ENCODE measurements at regions not wholly inside any gene's neighbourhood (a gene's known extent, or its start where the extent isn't known, plus 50 kb on each side); places are given as distances from the start of the nearest gene placed in this dataset.

GRCh38 chr20:2203436-2203835 is 92.4 kb upstream of the TGM3 start:
- Histone ChIP-seq H3K36me3 (ENCODE audit: control insufficient read depth, insufficient read depth, low read length) (no peaks in the 10 kb centered on the region), H3K4me3 (ENCODE audit: low read depth, low read length) (no peak overlapping the region), H3K27me3 (ENCODE audit: control insufficient read depth, insufficient read depth, low read length) (peaks cover 8% of the 10 kb centered on the region)
- DNase-seq (ENCODE audit: low read depth), result no peak
- TF ChIP-seq CTCF (IDR thresholded peaks at IDR 0.05; ENCODE audit: insufficient read depth, low read length, poor library complexity, severe bottlenecking), result no peak

- TF ChIP-seq CTCF (IDR thresholded peaks at IDR 0.05; ENCODE audit: insufficient read depth, low read length, poor library complexity, severe bottlenecking), result no peak
- peaks cover 10% of the 10 kb centered on the region for H3K27me3 ChIP-seq (ENCODE audit: control insufficient read depth, insufficient read depth, low read length)
- no peak for DNase-seq (ENCODE audit: low read depth)
Measured at GRCh38 chr20:2204021-2204420, 91.8 kb upstream of the TGM3 start.

GRCh38 chr20:2206957-2207769 is 88.6 kb upstream of the TGM3 start:
- H3K4me3 ChIP-seq (ENCODE audit: low read depth, low read length), result peak overlapping the region; percentile 56
- no peak for DNase-seq (ENCODE audit: low read depth)

More at GRCh38 chr20:2204021-2204420, 91.8 kb upstream of the TGM3 start:
- no peaks in the 10 kb centered on the region for H3K36me3 ChIP-seq (ENCODE audit: control insufficient read depth, insufficient read depth, low read length)
- H3K4me3 ChIP-seq (ENCODE audit: low read depth, low read length), result no peak overlapping the region

GRCh38 chr20:2207770-2208097 is 88.1 kb upstream of the TGM3 start:
- TF ChIP-seq CTCF (IDR thresholded peaks at IDR 0.05; ENCODE audit: insufficient read depth, low read length, poor library complexity, severe bottlenecking), result no peak
- no peaks in the 10 kb centered on the region for H3K36me3 ChIP-seq (ENCODE audit: control insufficient read depth, insufficient read depth, low read length)
- peaks cover 10% of the 10 kb centered on the region for H3K27me3 ChIP-seq (ENCODE audit: control insufficient read depth, insufficient read depth, low read length)
- peak overlapping the region; percentile 56 for H3K4me3 ChIP-seq (ENCODE audit: low read depth, low read length)
- no peak for DNase-seq (ENCODE audit: low read depth)

More at GRCh38 chr20:2206957-2207769, 88.6 kb upstream of the TGM3 start:
- peaks cover 10% of the 10 kb centered on the region for H3K27me3 ChIP-seq (ENCODE audit: control insufficient read depth, insufficient read depth, low read length)
- TF ChIP-seq CTCF (IDR thresholded peaks at IDR 0.05; ENCODE audit: insufficient read depth, low read length, poor library complexity, severe bottlenecking), result peak; percentile 71
- no peaks in the 10 kb centered on the region for H3K36me3 ChIP-seq (ENCODE audit: control insufficient read depth, insufficient read depth, low read length)

- Histone ChIP-seq H3K27me3 (ENCODE audit: control insufficient read depth, insufficient read depth, low read length) (peaks cover 10% of the 10 kb centered on the region), H3K36me3 (ENCODE audit: control insufficient read depth, insufficient read depth, low read length) (no peaks in the 10 kb centered on the region), H3K4me3 (ENCODE audit: low read depth, low read length) (no peak overlapping the region)
- DNase-seq (ENCODE audit: low read depth), result no peak
- no peak for TF ChIP-seq CTCF (IDR thresholded peaks at IDR 0.05; ENCODE audit: insufficient read depth, low read length, poor library complexity, severe bottlenecking)
Measured at GRCh38 chr20:2208897-2209296, 86.9 kb upstream of the TGM3 start.

Measured in kidney epithelial cell (primary cell).